GM18502 (cell line): ENCODE measurements at regions not wholly inside any gene's neighbourhood (a gene's known extent, or its start where the extent isn't known, plus 50 kb on each side); places are given as distances from the start of the nearest gene placed in this dataset.
"Not testable (repeated sequence)": the region's sequence is repeated elsewhere in the genome, so short reads cannot be mapped to it uniquely, and the experiment has no call there.

ENCODE experiments used
- ATAC-seq: cut with Tn5 transposase; IDR thresholded peaks from one replicate; pipeline ENCODE4 v1.9.1; 2021; ENCODE audit warnings: mild to moderate bottlenecking; ENCODE audit not compliant: unreplicated experiment, poor library complexity

DNA sequence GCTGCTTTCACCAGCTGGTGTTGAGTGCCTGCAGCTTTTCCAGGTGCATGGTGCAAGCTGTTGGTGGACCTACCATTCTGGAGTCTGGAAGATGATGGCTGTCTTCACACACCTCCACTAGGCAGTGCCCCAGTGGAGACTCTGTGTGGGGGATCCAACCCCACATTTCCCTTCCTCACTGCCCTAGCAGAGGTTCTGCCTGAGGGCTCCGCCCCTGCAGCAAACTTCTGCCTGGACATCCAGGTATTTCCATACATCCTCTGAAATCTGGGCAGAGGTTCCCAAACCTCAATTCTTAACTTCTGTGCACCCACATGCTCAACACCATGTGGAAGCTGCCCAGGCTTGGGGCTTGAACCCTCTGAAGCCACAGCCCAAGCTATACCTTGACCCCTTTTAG lies 172.4 kb downstream of the PHF2 start:
- ATAC-seq = not testable (repeated sequence)

DNA sequence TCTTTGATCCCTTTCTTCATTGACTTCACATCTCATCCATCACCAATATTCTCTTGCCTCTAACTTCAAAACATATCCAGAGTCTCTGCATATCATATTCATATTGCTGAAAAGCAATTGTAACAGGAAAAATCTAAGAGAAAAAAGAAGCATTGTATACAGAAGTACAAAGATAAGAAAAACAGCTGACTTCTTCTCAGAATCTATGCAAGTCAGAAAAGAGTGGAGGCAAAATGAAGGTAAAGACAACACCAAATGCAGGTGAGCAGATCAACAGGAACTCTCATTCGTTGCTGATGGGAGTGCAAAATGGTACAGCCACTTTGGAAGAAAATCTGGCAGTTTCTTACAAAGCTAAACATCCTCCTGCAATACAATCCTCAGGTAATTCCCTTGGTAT lies 155.6 kb downstream of the PHF2 start:
- no peak for ATAC-seq

- ATAC-seq = no peak
Observed at GRCh38 chr9:93730648-93731047, 154.3 kb downstream of the PHF2 start.

- ATAC-seq = no peak
Observed at GRCh38 chr9:93730217-93730616, 153.8 kb downstream of the PHF2 start.
